GM23338 (cell line): ENCODE measurements at regions not wholly inside any gene's neighbourhood (a gene's known extent, or its start where the extent isn't known, plus 50 kb on each side); places are given as distances from the start of the nearest gene placed in this dataset.

Experiments
- EZH2 ChIP-seq: fragments of 200-600 bp; sonication (generic); IDR thresholded peaks from one replicate; pipeline ENCODE4 v1.8.0; 2017; ENCODE audit warnings: antibody characterized with exemption, mild to moderate bottlenecking, low read depth; ENCODE audit not compliant: unreplicated experiment
- EZH2phosphoT487 ChIP-seq: fragments of 200-600 bp; sonication (generic); IDR thresholded peaks from one replicate; pipeline ENCODE4 v1.8.1; 2018; ENCODE audit warnings: antibody characterized with exemption; ENCODE audit not compliant: unreplicated experiment
- NANOG ChIP-seq: IDR thresholded peaks from 2 replicates; pipeline ENCODE4 v1.6.1; 2016; ENCODE audit warnings: antibody characterized with exemption, borderline replicate concordance
- ZNF114 ChIP-seq: fragments of 250-450 bp; sonication (Bioruptor Pico); IDR thresholded peaks from 2 replicates; pipeline ENCODE4 v1.5.0; 2020; ENCODE audit warnings: mild to moderate bottlenecking, moderate library complexity
- ZNF331 ChIP-seq: fragments of 250-450 bp; sonication (Bioruptor Pico); IDR thresholded peaks from 2 replicates; pipeline ENCODE4 v1.5.0; 2020; ENCODE audit warnings: low read depth, mild to moderate bottlenecking, moderate library complexity
- TF ChIP-seq, protein P1 (sequence below), 2 experiments: fragments of 200-600 bp in 1 of 2; sonication (generic) in 1 of 2; conservative IDR thresholded peaks; 2 replicates each; pipeline versions ENCODE4 v1.5.1 to v1.6.1; 2016 to 2017; ENCODE audit warnings: antibody characterized with exemption in 2 of 2, low read depth in 2 of 2, mild to moderate bottlenecking in 2 of 2, moderate library complexity in 1 of 2
- TF ChIP-seq, protein P2 (sequence below): IDR thresholded peaks from one replicate; pipeline ENCODE4 v1.6.1; 2018; ENCODE audit warnings: antibody characterized with exemption; ENCODE audit not compliant: unreplicated experiment
- TF ChIP-seq, protein P3 (sequence below): IDR thresholded peaks from 2 replicates; pipeline ENCODE4 v1.6.1; 2016; ENCODE audit warnings: antibody characterized with exemption

DNA sequence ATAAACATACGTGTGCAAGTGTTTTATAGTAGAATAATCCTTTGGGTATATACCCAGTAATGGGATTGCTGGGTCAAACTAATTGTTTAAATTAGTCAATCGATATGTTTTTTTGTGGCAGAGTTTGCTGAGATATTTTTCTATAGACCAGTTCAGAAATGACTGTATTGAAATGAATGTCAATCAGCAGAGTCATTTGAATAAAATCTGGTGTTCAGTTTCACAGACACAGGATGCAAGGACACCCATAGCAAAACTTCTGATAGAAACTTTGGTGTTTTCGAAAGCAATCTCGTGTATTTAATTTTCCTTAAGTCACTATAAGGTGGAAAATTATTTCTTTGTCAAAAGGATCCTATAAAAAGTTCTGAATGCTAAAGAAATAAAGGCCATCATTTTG lies 434.4 kb downstream of the RAP2B start:
- TF ChIP-seq, protein P1, sequence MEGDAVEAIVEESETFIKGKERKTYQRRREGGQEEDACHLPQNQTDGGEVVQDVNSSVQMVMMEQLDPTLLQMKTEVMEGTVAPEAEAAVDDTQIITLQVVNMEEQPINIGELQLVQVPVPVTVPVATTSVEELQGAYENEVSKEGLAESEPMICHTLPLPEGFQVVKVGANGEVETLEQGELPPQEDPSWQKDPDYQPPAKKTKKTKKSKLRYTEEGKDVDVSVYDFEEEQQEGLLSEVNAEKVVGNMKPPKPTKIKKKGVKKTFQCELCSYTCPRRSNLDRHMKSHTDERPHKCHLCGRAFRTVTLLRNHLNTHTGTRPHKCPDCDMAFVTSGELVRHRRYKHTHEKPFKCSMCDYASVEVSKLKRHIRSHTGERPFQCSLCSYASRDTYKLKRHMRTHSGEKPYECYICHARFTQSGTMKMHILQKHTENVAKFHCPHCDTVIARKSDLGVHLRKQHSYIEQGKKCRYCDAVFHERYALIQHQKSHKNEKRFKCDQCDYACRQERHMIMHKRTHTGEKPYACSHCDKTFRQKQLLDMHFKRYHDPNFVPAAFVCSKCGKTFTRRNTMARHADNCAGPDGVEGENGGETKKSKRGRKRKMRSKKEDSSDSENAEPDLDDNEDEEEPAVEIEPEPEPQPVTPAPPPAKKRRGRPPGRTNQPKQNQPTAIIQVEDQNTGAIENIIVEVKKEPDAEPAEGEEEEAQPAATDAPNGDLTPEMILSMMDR (conservative IDR thresholded peaks at IDR 0.05; ENCODE audit: low read depth in 2 of 2) = no peak
- TF ChIP-seq EZH2phosphoT487 (no peak), EZH2 (no peak), NANOG (no peak), ZNF114 (no peak), ZNF331 (CRISPR knock-in tag) (no peak)
- TF ChIP-seq, protein P2, sequence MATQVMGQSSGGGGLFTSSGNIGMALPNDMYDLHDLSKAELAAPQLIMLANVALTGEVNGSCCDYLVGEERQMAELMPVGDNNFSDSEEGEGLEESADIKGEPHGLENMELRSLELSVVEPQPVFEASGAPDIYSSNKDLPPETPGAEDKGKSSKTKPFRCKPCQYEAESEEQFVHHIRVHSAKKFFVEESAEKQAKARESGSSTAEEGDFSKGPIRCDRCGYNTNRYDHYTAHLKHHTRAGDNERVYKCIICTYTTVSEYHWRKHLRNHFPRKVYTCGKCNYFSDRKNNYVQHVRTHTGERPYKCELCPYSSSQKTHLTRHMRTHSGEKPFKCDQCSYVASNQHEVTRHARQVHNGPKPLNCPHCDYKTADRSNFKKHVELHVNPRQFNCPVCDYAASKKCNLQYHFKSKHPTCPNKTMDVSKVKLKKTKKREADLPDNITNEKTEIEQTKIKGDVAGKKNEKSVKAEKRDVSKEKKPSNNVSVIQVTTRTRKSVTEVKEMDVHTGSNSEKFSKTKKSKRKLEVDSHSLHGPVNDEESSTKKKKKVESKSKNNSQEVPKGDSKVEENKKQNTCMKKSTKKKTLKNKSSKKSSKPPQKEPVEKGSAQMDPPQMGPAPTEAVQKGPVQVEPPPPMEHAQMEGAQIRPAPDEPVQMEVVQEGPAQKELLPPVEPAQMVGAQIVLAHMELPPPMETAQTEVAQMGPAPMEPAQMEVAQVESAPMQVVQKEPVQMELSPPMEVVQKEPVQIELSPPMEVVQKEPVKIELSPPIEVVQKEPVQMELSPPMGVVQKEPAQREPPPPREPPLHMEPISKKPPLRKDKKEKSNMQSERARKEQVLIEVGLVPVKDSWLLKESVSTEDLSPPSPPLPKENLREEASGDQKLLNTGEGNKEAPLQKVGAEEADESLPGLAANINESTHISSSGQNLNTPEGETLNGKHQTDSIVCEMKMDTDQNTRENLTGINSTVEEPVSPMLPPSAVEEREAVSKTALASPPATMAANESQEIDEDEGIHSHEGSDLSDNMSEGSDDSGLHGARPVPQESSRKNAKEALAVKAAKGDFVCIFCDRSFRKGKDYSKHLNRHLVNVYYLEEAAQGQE = no peak
- TF ChIP-seq, protein P3, sequence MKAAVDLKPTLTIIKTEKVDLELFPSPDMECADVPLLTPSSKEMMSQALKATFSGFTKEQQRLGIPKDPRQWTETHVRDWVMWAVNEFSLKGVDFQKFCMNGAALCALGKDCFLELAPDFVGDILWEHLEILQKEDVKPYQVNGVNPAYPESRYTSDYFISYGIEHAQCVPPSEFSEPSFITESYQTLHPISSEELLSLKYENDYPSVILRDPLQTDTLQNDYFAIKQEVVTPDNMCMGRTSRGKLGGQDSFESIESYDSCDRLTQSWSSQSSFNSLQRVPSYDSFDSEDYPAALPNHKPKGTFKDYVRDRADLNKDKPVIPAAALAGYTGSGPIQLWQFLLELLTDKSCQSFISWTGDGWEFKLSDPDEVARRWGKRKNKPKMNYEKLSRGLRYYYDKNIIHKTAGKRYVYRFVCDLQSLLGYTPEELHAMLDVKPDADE = no peak
